ENCODE measurements at regions not wholly inside any gene's neighbourhood (a gene's known extent, or its start where the extent isn't known, plus 50 kb on each side); places are given as distances from the start of the nearest gene placed in this dataset.

GRCh38 chr13:99863789-99864626 is 107.6 kb downstream of the ZIC5 start:
- Histone ChIP-seq H3K4me3 (no peak overlapping the region), H3K27ac (no peak overlapping the region)

DNA sequence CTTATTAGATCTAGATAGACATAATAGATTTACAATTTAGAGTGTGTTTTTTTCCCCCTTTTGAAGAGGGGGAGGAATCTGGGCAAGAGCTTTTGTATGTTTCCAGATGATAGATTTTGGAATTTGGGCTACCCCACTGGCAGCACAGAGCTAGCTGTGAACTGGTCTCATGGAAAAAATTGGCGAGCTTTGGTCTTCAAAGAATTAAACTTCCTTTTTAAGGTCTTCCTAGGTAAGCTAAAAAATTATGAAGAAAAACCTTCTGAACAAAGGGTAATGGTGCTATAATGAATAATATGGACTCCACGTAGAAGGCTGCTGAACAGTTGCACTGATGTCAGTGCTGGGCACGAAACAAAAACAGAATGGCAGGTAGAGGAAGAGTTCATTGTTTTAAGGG is 109.3 kb downstream of the ZIC5 start:
- Histone ChIP-seq H3K27ac (no peak overlapping the region), H3K4me3 (no peak overlapping the region)

DNA sequence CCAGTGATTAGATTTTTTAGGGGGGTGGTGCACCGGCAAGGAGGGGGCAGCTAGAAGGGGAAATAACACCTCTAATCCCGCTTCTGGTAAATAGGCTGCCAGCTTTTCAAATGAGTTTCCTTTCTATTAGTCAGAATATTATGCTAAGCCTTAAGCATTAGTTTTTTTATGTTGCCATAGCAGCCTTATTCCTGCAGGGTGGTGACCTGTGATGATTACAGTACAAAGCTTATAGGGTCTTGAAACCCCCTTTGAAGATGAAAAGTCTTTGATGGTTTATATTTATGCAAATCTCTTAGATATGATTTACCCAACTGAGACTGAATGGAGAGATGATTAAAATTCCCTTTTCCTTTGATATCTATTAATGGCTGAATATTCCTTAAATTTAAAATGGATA is 109.8 kb downstream of the ZIC5 start:
- Histone ChIP-seq H3K4me3 (no peak overlapping the region), H3K27ac (no peak overlapping the region)

DNA sequence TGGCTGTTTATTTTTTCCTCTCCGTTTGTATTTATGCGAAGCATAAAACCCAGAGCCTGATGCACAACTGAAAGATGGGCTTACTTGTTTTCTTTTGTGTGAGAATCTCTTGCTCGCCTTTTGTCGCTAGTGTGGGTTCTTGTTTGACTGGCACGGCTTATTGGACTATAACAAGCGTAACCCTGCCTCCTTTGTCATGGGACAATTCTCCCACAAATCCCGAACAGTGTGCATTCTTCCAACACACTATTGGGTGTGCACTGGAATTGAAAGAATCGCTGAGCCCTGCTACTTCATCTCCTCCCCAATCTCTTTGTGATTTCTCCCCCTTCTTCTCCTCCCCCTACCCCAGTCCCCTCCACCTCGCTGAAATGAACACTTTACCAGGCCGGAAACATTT is 110.8 kb downstream of the ZIC5 start:
- Histone ChIP-seq H3K27ac (no peak overlapping the region), H3K4me3 (no peak overlapping the region)

- H3K4me3 ChIP-seq: no peak overlapping the region
Measured at GRCh38 chr13:99859178-99860177, 112.1 kb downstream of the ZIC5 start.

GRCh38 chr13:99857738-99858137 is 113.8 kb downstream of the ZIC5 start:
- Histone ChIP-seq H3K4me3 (no peak overlapping the region), H3K27ac (no peak overlapping the region)

More at GRCh38 chr13:99859178-99860177, 112.1 kb downstream of the ZIC5 start:
- H3K27ac ChIP-seq: no peak overlapping the region

DNA sequence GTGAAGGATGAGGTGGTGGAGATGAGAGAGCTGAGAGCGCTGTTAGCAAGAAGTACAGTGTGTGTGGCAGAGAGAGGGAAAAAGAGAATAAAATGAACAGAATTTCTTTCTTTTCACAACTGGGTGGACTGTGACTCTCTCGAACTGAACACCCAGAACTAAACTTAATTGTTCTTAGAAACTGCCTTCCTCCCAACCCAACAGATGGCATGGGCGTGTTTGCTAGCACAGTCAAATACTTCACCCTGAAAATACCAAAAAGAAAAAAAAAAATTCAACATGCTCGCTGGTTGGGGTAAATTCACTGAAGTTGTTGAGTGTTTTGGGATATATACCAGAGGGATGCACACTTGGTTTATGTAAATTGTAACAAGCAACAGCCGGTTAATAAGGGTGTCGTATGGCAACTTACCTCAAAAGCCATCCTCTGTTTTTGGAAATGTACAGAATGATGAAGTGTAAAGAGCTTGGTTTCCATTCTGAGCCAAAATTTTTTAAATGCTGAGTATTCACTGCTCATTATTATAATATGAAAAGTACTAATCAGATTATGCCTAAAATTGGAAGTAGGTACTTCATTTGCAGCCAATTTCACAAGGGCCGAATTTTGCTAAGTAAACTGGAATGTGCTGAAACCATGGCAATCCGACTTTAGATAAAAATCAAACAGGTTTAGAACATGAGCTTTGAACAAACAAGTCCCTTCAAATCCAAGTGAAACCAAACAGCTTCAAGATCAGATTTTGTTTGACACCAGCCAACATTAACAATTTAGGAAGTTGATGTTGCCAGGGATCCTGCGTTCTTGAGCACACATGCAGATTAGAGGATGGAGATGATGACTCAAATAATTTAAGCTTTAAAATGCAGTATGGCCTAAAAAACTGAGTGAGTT is 115.8 kb downstream of the ZIC5 start:
- no peak overlapping the region for H3K27ac ChIP-seq

GRCh38 chr13:99854366-99854765 is 117.2 kb downstream of the ZIC5 start:
- Histone ChIP-seq H3K4me3 (no peak overlapping the region), H3K27ac (no peak overlapping the region)

More for the DNA sequence above, 115.8 kb downstream of the ZIC5 start:
- no peak overlapping the region for H3K4me3 ChIP-seq

- H3K4me3 ChIP-seq: no peak overlapping the region
Measured at GRCh38 chr13:99847318-99847750, 124.2 kb downstream of the ZIC5 start.

DNA sequence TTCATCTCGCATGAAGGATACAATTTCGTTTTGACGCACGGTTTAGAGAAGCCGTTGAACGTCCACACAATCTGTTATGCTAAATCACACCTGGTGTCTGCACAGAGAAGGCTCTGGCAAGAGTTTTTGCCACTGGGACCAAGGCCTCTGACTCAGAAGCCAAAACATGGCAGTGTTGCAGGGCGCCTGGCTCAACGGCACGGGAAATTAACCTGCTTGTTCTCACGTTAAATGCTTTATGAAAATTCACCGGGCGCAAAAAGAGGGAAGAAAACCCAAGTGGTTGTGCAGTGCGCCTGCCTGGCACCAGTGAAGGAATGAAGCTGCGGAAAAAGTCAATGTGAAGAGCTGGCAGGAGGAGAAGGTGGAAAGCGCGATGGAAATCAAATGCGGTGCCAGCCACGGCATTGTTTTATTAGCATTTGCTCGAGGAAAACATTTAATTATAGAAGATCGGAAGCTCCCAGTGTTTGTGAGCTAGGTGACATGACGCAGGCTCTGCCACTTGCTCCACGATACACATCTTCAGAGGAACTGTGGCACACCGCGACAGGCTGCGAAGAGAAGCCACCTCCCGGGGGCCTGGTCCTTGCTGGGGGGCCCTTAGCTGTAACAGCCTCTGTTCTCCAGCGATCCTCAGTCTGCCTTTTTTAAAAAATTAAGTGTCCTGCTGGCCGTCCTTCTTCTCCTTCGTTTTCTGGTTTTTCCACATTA is 126.2 kb downstream of the ZIC5 start:
- Histone ChIP-seq H3K4me3 (no peak overlapping the region), H3K27ac (no peak overlapping the region)

More at GRCh38 chr13:99847318-99847750, 124.2 kb downstream of the ZIC5 start:
- H3K27ac ChIP-seq: no peak overlapping the region

DNA sequence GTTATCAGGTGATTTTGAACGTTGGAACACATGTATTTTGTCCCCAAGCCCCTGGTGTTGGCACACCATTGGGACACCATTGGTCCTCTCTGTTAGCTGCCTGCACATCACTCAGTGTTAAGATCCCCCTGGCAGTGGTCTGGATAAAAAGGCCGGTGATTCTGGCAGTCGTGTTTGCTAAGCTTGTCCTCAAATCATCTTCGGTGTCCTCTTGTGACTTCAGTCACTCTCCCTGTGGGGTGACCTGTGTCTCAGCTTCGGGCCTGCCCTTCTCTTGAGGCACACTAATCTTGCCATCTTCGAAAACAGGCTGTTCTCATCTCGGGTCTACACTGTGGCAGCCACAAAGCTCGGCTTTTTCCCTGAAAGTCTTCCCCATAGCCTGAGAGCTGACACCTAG is 127.1 kb downstream of the ZIC5 start:
- H3K4me3 ChIP-seq: no peak overlapping the region
- no peak overlapping the region for H3K27ac ChIP-seq

GRCh38 chr13:99843872-99844271 is 127.7 kb downstream of the ZIC5 start:
- Histone ChIP-seq H3K27ac (no peak overlapping the region), H3K4me3 (no peak overlapping the region)

GRCh38 chr13:99842405-99842804 is 129.2 kb downstream of the ZIC5 start:
- no peak overlapping the region for H3K27ac ChIP-seq
- no peak overlapping the region for H3K4me3 ChIP-seq

GRCh38 chr13:99836291-99836690 is 135.3 kb downstream of the ZIC5 start:
- H3K4me3 ChIP-seq: no peak overlapping the region
- no peak overlapping the region for H3K27ac ChIP-seq

DNA sequence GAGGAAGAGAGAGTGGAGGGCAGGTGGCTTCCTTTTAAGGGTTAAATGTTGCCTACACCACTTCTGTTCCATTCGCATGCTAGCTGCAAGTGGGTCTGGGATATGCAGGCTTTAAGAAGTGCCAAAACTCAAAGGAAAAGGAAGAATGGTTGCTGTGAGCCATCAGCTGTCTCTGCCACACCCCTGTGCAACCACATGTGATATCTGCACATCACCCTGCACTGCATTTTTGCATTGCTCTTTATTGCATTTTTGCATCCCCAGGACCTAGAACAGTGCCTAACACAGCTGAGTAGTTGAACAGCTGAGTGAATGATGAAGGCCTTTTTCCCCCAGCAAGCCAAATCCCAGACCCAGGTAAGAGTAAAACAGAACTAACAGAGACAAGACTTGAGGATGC is 136.1 kb downstream of the ZIC5 start:
- H3K27ac ChIP-seq: no peak overlapping the region
- H3K4me3 ChIP-seq: no peak overlapping the region

GRCh38 chr13:99834246-99834645 is 137.3 kb downstream of the ZIC5 start:
- Histone ChIP-seq H3K27ac (no peak overlapping the region), H3K4me3 (no peak overlapping the region)

- Histone ChIP-seq H3K27ac (no peak overlapping the region), H3K4me3 (no peak overlapping the region)
Measured at GRCh38 chr13:99832347-99832746, 139.2 kb downstream of the ZIC5 start.

DNA sequence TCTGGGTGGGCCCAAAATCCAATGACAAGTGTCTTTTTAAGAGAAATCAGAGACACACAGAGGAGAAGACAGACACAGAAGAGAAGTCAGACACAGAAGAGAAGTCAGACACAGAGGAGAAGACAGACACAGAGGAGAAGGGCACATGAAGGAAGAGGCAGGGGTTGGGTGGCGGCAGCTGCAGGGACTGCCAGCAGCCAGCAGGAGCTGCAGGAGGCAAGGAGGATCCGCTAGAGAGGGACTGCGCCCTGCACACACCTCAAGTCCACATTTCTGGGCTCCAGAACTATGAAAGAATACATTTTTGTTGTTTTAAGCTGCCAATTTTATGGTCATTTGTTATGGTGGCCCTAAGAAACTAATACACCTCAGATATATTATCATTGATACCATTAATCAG is 140.6 kb downstream of the ZIC5 start:
- no peak overlapping the region for H3K27ac ChIP-seq
- no peak overlapping the region for H3K4me3 ChIP-seq

All from skin epidermis (tissue), 12 donors.